Suprapubic skin (tissue), 4 donors: ENCODE measurements at regions not wholly inside any gene's neighbourhood (a gene's known extent, or its start where the extent isn't known, plus 50 kb on each side); places are given as distances from the start of the nearest gene placed in this dataset.

ENCODE experiments used
- CTCF ChIP-seq, 2 donors: fragments of 200-600 bp in 1 of 2; fragments of 450-650 bp in 1 of 2; sonication (generic) in 1 of 2; IDR thresholded peaks; one replicate each; pipeline ENCODE4 v1.5.1; 2016 to 2019; ENCODE audit warnings: antibody characterized with exemption in 2 of 2, mild to moderate bottlenecking in 1 of 2, moderate library complexity in 1 of 2
- POLR2A ChIP-seq, 2 donors: fragments of 450-650 bp; IDR thresholded peaks; one replicate each; pipeline ENCODE4 v1.6.1; 2017; ENCODE audit warnings: antibody characterized with exemption in 2 of 2, mild to moderate bottlenecking in 2 of 2, moderate library complexity in 2 of 2
- POLR2AphosphoS5 ChIP-seq, 3 donors: sonication (generic); formaldehyde crosslinking; IDR thresholded peaks; one replicate each; pipeline ENCODE4 v1.6.1; 2017; ENCODE audit warnings: antibody characterized with exemption in 3 of 3

GRCh38 chr3:193095366-193095765, 145.7 kb upstream of the PLAAT1 start:
- TF ChIP-seq CTCF (IDR thresholded peaks at IDR 0.05) (no peak), POLR2A (IDR thresholded peaks at IDR 0.05) (no peak), POLR2AphosphoS5 (IDR thresholded peaks at IDR 0.05) (no peak)
